ENCODE measurements at regions not wholly inside any gene's neighbourhood (a gene's known extent, or its start where the extent isn't known, plus 50 kb on each side); places are given as distances from the start of the nearest gene placed in this dataset.

GRCh38 chr10:128566361-128566968, 440.2 kb upstream of the MKI67 start:
- TF ChIP-seq CTCF (IDR thresholded peaks at IDR 0.05) = no peak
- TF ChIP-seq POLR2A (IDR thresholded peaks at IDR 0.05) = no peak

All from ovary (tissue), 3 donors.